Retina (tissue), 1 donor: ENCODE measurements at regions not wholly inside any gene's neighbourhood (a gene's known extent, or its start where the extent isn't known, plus 50 kb on each side); places are given as distances from the start of the nearest gene placed in this dataset.
"Not testable (repeated sequence)": the region's sequence is repeated elsewhere in the genome, so short reads cannot be mapped to it uniquely, and the experiment has no call there.

Source experiments
- DNase-seq: peaks from one replicate; pipeline ENCODE4 v3.0.0-alpha.2; 2016

DNA sequence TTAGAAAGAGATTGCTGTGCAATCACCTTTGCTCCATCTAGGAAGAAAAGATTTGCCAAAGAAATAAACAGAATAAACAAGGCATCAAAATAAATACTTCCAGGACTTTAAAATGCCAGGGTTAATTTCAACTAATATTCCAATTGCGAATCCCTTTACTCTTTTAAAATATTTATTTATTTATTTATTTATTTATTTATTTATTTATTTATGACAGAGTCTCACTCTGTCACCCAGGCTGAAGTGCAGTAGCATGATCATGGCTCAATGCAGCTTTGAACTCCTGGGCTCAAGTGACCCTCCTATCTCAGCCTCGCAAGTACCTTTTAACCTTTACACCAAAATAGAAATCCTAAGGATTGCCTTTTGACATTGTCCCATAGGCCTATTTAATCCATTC is 191.1 kb downstream of the EDN1 start:
- DNase-seq: no peak

GRCh38 chr6:12481850-12482249 is 191.7 kb downstream of the EDN1 start:
- DNase-seq: peak; percentile 55

DNA sequence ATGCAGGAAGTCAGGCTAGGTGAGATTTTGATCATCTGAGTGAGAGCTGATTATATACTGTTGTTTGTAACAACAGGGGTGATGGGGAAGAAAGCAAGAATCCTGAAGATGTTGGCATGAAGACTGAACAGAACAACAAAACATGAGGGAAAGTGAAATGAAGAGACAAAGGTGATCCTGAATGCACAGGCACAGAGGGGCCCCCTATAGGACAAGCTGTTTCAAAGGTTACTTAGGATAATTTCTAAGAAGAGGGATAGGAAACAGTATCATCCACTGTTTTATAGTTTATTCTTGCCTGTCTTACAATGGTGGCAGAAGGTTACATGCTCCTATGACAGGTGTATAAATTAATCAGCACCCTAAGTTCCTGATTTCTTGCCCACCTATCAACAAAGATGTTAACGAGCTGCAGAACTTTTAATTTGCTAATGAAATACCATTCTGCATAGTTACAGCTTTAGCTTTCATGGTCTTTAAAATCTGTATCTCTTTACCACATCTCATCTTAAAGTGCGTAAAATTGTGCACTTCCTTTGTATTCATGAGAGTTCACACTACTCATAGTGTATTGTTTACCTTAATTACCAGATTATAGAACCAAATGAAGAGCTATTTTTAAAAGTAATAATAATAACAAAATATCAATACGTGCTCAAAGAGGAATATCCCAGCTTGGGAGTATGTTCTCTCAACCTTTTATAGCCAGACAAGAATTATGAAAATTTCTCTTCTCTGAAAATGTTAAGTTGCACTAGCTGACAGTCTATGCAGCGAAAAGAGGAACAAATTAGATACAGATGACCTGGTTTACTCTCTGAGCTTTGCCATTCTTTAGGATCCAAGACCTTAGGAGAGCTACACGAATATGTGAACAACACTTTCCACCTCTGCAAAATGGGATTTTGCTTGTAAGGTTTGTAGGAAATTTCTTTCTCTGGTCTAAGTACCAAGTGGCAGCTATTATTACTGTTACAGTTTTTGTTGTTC is 192.5 kb downstream of the EDN1 start:
- DNase-seq: no peak

- DNase-seq: no peak
Observed at GRCh38 chr6:12483712-12484111, 193.6 kb downstream of the EDN1 start.

- no peak for DNase-seq
Observed at GRCh38 chr6:12484519-12484918, 194.4 kb downstream of the EDN1 start.

- no peak for DNase-seq
Observed at GRCh38 chr6:12485226-12485764, 195.1 kb downstream of the EDN1 start.

DNA sequence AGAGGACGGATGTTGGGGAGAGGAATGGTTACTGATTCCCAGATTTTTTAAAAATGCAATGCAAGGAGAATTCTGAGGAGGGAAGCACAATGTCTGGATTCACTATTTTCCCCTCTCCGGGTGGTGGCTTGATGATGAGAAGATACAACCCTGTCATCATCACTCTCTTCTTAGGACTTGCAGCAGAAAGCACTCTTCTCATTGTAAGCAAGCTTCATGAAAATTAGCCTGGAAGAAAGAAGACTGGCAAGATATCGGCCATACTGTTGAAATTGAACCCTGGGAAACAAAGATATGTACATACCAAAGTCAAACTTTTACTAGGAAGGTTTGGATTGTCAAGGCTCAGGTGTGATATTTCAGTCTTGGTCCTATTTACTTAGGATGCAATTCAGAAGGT is 195.7 kb downstream of the EDN1 start:
- no peak for DNase-seq

DNA sequence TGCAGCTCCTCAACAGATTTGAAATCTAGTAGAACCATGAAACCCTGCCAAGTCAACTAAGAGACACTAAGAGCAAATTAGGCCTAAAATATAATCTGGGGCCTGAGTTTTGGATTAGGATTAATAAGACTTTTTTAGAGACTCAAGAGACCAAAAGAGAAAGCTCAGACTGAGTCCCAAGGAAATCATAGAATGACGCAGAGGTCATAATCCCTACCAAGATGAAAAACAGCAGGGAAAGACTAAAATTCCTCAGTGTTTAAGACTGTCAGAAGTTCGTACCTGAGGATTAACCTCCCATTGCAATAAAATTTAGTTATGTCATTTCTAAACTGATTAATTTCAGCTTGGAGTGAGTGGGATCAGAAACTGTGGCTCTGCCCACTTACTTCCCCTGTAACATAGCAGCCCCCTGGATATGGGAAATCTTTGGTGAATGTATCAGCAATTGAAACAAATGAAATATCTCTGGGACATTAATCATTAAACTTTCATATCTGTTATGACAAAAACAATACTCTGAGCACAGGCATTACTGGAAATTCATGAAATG is 200.3 kb downstream of the EDN1 start:
- DNase-seq: no peak

DNA sequence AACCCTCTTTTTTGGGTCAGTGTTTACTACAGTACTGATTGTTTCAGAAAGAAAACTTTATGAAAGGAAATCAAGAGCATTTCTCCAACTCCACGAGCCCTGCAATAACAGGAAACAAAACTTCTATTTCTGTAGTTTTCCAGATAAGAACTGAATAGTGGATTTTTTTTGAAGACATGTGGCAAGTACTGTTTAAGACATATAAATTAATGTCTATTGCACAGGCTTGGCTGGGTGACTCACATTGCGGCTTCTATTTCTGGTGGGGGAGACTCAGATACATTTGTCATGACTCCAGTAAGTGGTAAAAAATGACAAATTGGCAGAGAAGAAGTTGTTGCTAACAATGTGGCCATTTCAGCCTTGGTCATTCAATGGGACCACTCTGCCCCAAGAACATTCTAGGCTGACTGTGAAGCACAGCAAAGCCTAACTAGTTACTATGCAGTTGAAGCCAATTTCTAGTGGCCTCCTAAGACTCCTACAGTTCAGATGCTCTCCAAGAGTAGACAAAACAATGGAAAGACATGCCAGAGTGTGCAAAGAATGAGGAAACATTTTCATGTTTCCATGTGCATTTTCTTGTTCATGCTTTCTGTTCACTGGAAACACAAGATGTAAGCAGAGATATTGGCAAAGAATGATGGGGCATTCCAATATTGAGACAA is 200.9 kb downstream of the EDN1 start:
- DNase-seq: no peak

DNA sequence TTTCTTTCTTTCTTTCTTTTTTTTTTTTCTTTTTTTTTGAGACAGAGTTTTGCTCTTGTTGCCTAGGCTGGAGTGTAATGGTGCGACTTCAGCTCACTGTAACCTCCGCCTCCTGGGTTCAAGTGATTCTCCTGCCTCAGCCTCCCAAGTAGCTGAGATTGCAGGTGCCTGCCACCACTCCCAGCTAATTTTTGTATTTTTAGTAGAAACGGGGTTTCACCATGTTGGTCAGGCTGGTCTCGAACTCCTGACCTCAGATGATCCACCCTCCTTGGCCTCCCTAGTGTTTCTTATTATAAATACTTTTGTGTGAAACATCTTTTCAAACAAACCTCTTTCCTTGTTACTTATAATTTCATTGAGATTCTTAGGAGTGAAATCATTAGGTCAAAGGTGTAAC is 202.8 kb downstream of the EDN1 start:
- DNase-seq: not testable (repeated sequence)

- no peak for DNase-seq
Observed at GRCh38 chr6:12493446-12493845, 203.3 kb downstream of the EDN1 start.

DNA sequence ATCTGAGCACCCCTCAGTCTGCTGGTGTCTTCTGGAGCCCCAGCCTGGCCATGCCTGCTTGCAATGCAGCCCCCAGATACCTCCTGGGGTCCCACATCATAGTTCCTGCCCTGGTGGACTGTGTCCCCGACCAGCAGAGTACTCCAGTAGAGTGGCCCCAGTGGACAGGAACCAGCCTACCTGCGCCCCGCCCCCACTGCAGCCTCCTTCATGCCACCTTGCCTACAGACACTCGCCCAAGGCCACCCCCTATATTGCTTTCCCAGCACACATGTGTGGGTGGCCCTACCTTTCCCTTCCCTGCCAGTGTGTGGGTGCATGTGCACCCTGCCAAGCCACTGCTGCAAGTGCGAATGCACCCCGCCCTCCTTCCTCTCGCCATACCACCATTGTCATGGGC is 204.0 kb downstream of the EDN1 start:
- no peak for DNase-seq

- no peak for DNase-seq
Observed at GRCh38 chr6:12501990-12502389, 211.8 kb downstream of the EDN1 start.

DNA sequence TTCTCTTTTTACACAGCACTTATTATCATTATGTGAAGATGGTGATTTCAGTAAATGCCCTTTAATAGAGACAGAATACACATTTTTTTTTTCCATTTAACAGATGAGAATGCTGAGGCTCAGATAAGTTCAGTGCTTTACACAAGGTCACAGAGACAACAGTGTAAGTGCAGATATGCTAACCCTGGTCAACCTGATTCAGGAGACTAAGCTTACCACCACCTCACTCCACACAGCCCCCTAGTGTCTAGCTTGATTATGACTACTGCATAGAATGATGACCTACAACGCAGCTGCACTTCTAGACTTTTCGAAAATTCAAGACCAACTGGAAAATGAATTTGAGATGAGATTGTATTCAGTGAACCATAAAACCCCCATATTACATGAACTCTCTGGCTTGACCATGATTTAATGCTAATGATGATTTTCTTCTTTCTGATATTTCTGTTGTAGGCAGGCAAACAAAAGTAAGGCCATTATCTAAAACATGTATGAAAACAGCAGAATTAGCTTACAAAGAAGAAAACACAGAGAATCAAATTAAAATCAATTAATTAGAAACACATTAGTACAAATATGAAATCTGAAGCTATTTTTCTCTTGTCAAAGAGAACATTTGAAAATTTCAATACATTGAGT is 212.1 kb upstream of the PHACTR1 start:
- no peak for DNase-seq

DNA sequence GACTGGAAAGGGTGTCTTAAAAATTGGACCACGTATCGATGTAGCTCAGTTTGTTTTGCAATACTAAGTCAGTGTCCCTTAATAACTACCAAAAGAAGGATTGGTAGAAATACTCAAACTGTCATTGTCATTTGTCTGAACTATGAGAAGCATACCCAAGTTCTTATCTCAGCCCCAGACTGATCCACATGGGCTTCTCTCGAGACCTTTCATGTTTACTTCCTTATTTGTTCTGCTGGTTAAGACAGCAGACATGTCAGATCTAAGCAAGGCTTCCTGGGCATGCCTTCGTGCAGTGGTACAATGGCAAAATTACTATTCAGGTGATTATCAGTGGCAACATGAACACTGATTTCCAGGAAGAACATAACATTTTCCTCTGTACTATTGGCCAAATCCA is 211.1 kb upstream of the PHACTR1 start:
- no peak for DNase-seq

- DNase-seq: no peak
Observed at GRCh38 chr6:12506159-12506558, 210.4 kb upstream of the PHACTR1 start.

- DNase-seq: no peak
Observed at GRCh38 chr6:12507636-12508035, 208.9 kb upstream of the PHACTR1 start.

- no peak for DNase-seq
Observed at GRCh38 chr6:12508553-12508952, 208.0 kb upstream of the PHACTR1 start.

GRCh38 chr6:12509060-12509459 is 207.5 kb upstream of the PHACTR1 start:
- DNase-seq: no peak

DNA sequence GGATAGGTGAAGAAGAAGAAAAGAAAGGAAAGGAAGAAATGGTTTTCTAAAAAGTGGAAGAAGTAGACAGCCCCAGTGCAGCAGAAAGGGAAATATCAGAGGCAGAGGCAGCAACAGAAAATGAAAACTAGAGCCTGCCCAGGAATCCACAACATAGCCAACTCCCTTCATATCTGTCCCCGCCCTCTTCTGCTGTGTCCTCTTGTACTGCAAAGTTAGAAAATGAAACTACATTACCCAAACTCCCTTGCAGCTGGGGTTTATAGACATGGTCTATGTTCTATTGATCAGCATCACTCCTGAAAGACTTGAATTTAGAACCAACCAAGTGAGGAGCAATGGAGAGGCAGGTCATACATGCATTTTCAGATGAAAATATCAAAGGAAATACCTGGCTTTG is 200.5 kb upstream of the PHACTR1 start:
- no peak for DNase-seq

GRCh38 chr6:12522347-12522746 is 194.2 kb upstream of the PHACTR1 start:
- DNase-seq: no peak

DNA sequence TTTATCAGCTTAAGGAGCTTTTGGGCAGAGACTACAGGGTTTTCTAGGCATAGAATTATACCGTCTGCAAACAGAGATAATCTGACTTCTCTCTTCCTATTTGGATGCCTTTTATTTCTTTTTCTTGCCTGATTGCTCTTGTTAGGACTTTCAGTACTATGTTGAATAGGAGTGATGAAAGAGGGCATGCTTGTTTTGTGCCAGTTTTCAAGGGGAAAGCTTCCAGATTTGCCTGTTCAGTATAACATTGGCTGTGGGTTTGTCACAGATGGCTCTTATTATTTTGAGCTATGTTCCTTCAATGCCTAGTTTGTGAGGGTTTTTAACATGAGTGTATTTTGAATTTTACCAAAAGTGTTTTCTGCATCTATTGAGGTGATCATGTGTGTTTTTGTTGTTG is 192.8 kb upstream of the PHACTR1 start:
- no peak for DNase-seq

DNA sequence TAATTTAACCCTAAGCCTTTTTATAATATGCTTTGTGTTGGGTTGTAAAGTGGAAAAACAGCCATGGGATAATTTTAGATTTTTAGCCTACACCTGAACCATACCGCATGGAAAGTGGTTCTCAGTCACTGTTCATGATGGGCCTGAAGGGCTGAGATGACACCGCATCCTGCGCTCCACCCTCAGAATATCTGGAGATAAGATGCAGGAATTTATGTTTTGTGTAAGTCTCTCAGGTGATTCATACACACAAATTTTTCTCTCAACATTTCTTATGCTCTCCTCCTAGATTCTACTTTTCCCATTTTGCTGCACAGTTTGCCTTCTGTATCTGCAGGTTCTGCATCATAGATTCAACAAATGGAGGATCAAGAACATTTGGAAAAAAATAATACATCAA is 191.3 kb upstream of the PHACTR1 start:
- DNase-seq: no peak
